H1 (cell line): ENCODE measurements at regions not wholly inside any gene's neighbourhood (a gene's known extent, or its start where the extent isn't known, plus 50 kb on each side); places are given as distances from the start of the nearest gene placed in this dataset.

Source experiments
- CTCF ChIA-PET: fragments of 300-600 bp; sonication (Branson Sonifier 250); formaldehyde crosslinking; loops from one replicate; lab custom pipeline; 2021; ENCODE audit not compliant: partially characterized antibody; lab: Charles Lee
- POLR2A ChIA-PET: fragments of 300-600 bp; sonication (Branson Sonifier 250); formaldehyde crosslinking; loops from one replicate; lab custom pipeline; 2021; ENCODE audit warnings: inconsistent platforms; ENCODE audit not compliant: partially characterized antibody; lab: Charles Lee
- DNase-seq, 2 experiments: peaks; one replicate each; pipeline versions ENCODE4 v3.0.0 to v3.0.0-alpha.2; 2010 to 2022; ENCODE audit warnings: low spot score in 2 of 2, low read depth in 1 of 2, mixed read lengths in 1 of 2
- FAIRE-seq: peaks from 2 replicates; lab custom pipeline; 2011; peaks lifted over from hg19 to GRCh38; lab: Jason Lieb, UNC
- H2AFZ ChIP-seq: 2 replicates; pipeline ENCODE4 v1.8.1; 2012; ENCODE audit warnings: low read length, inconsistent platforms
- H2AK5ac ChIP-seq: 2 replicates; pipeline ENCODE4 v1.6.1; 2013; ENCODE audit warnings: low read depth, low read length
- H2BK120ac ChIP-seq: replicated peaks from 2 replicates; pipeline ENCODE3; 2013; ENCODE audit warnings: low read depth, low read length, inconsistent platforms
- H2BK12ac ChIP-seq: 2 replicates; pipeline ENCODE4 v1.6.1; 2013; ENCODE audit warnings: low read depth, low read length
- H2BK15ac ChIP-seq: 2 replicates; pipeline ENCODE4 v1.6.1; 2013; ENCODE audit warnings: low read length
- H2BK20ac ChIP-seq: 2 replicates; pipeline ENCODE4 v1.6.1; 2013; ENCODE audit warnings: low read length
- H2BK5ac ChIP-seq: 2 replicates; pipeline ENCODE4 v1.6.1; 2013; ENCODE audit warnings: low read depth, low read length
- H3K14ac ChIP-seq: 2 replicates; pipeline ENCODE4 v1.6.1; 2013; ENCODE audit warnings: inconsistent platforms; ENCODE audit not compliant: insufficient read length
- H3K18ac ChIP-seq: 2 replicates; pipeline ENCODE4 v1.6.1; 2013; ENCODE audit warnings: low read length; ENCODE audit errors: extremely low read depth
- H3K23ac ChIP-seq: 2 replicates; pipeline ENCODE4 v1.6.1; 2013; ENCODE audit warnings: inconsistent platforms; ENCODE audit not compliant: insufficient read length
- H3K23me2 ChIP-seq: 2 replicates; pipeline ENCODE4 v1.6.1; 2013; ENCODE audit warnings: low read depth, low read length
- H3K27ac ChIP-seq: 2 replicates; pipeline ENCODE4 v1.6.1; 2011; ENCODE audit warnings: low read depth, low read length, inconsistent platforms
- H3K27me3 ChIP-seq, 4 experiments: replicated peaks in 1 of 4; 1 replicate in 1 of 4; 2 replicates in 3 of 4; pipeline versions ENCODE4 v1.6.1 to v1.8.1; 2011 to 2013; ENCODE audit warnings: low read length in 3 of 4, mild to moderate bottlenecking in 3 of 4, inconsistent platforms in 2 of 4, mixed read lengths in 2 of 4, moderate library complexity in 1 of 4; ENCODE audit not compliant: control insufficient read depth in 3 of 4, insufficient read depth in 3 of 4; ENCODE audit errors: extremely low read depth in 1 of 4
- H3K36me3 ChIP-seq, 4 experiments: 2 replicates each; pipeline versions ENCODE4 v1.6.1 to v1.8.1; 2011 to 2013; ENCODE audit warnings: mild to moderate bottlenecking in 4 of 4, low read length in 3 of 4, moderate library complexity in 2 of 4, control low read depth in 1 of 4, inconsistent platforms in 1 of 4; ENCODE audit not compliant: insufficient read depth in 4 of 4, control insufficient read depth in 2 of 4
- H3K4ac ChIP-seq: replicated peaks from 2 replicates; pipeline ENCODE3; 2013; ENCODE audit warnings: low read length, low read depth, mixed read lengths, inconsistent platforms; ENCODE audit not compliant: insufficient read length
- H3K4me1 ChIP-seq, 4 experiments: replicated peaks in 1 of 4; 1 replicate in 1 of 4; 2 replicates in 3 of 4; pipeline versions ENCODE4 v1.6.1 to v1.8.1; 2011 to 2013; ENCODE audit warnings: low read length in 3 of 4, inconsistent platforms in 2 of 4, mixed read lengths in 1 of 4; ENCODE audit not compliant: insufficient read depth in 4 of 4, control insufficient read depth in 3 of 4
- H3K4me2 ChIP-seq, 2 experiments: 2 replicates each; pipeline versions ENCODE4 v1.6.1 to v1.8.1; 2011 to 2013; ENCODE audit warnings: low read depth in 2 of 2, low read length in 2 of 2, control low read depth in 1 of 2, inconsistent platforms in 1 of 2, mild to moderate bottlenecking in 1 of 2; ENCODE audit not compliant: insufficient read depth in 1 of 2
- H3K4me3 ChIP-seq, 4 experiments: fragments of 200-600, 300-600 bp in 1 of 4; sonication (generic), shearing (Covaris generic), sonication (Bioruptor Twin) in 1 of 4; 2 replicates each; pipeline versions ENCODE4 v1.5.1 to v1.8.1; 2011 to 2016; ENCODE audit warnings: low read length in 4 of 4, low read depth in 3 of 4, control low read depth in 2 of 4, inconsistent platforms in 2 of 4, mild to moderate bottlenecking in 2 of 4, mixed read lengths in 1 of 4, moderate library complexity in 1 of 4; ENCODE audit not compliant: insufficient read depth in 2 of 4; ENCODE audit errors: extremely low read depth in 1 of 4
- H3K56ac ChIP-seq: replicated peaks from 2 replicates; pipeline ENCODE3; 2013; ENCODE audit warnings: low read depth, mild to moderate bottlenecking, mixed read lengths, low read length, inconsistent platforms; ENCODE audit not compliant: insufficient read length
- H3K79me1 ChIP-seq: 2 replicates; pipeline ENCODE4 v1.6.1; 2013; ENCODE audit warnings: low read depth, low read length, control low read depth
- H3K79me2 ChIP-seq, 2 experiments: 2 replicates each; pipeline versions ENCODE4 v1.6.1 to v1.8.1; 2012 to 2013; ENCODE audit warnings: low read length in 2 of 2, mild to moderate bottlenecking in 2 of 2, inconsistent platforms in 1 of 2; ENCODE audit not compliant: insufficient read depth in 2 of 2, control insufficient read depth in 1 of 2
- H3K9ac ChIP-seq, 4 experiments: replicated peaks in 1 of 4; 1 replicate in 1 of 4; 2 replicates in 3 of 4; pipeline versions ENCODE4 v1.6.1 to v1.8.1; 2011 to 2013; ENCODE audit warnings: low read depth in 3 of 4, low read length in 3 of 4, control low read depth in 2 of 4, mild to moderate bottlenecking in 2 of 4, moderate library complexity in 2 of 4, inconsistent platforms in 1 of 4; ENCODE audit errors: extremely low read depth in 1 of 4
- H3K9me3 ChIP-seq, 2 experiments: 2 replicates each; pipeline versions ENCODE4 v1.6.1 to v1.8.1; 2012 to 2013; ENCODE audit warnings: mild to moderate bottlenecking in 2 of 2, moderate library complexity in 2 of 2, control low read depth in 1 of 2, inconsistent platforms in 1 of 2, low read depth in 1 of 2, low read length in 1 of 2, mixed read lengths in 1 of 2; ENCODE audit not compliant: insufficient read depth in 2 of 2
- H4K20me1 ChIP-seq, 2 experiments: replicated peaks in 1 of 2; 2 replicates each; pipeline versions ENCODE3 to v1.8.1; 2011 to 2013; ENCODE audit warnings: inconsistent platforms in 2 of 2, low read length in 2 of 2, mild to moderate bottlenecking in 1 of 2; ENCODE audit not compliant: insufficient read depth in 2 of 2, control insufficient read depth in 1 of 2
- H4K5ac ChIP-seq: 2 replicates; pipeline ENCODE4 v1.6.1; 2013; ENCODE audit warnings: low read length, low read depth, mixed read lengths, inconsistent platforms; ENCODE audit not compliant: insufficient read length
- H4K8ac ChIP-seq: 2 replicates; pipeline ENCODE4 v1.8.0; 2013; ENCODE audit warnings: mild to moderate bottlenecking, moderate library complexity, low read length, inconsistent platforms; ENCODE audit not compliant: insufficient read depth; ENCODE audit errors: extremely low read depth
- H4K91ac ChIP-seq: replicated peaks from 2 replicates; pipeline ENCODE3; 2013; ENCODE audit warnings: low read length, mixed read lengths, inconsistent platforms; ENCODE audit not compliant: insufficient read length
- CHD1 ChIP-seq: IDR thresholded peaks from 2 replicates; pipeline ENCODE4 v1.6.1; 2012; ENCODE audit warnings: low read depth, low read length, improper control_type of control experiment
- EGR1 ChIP-seq: IDR thresholded peaks from 2 replicates; pipeline ENCODE4 v1.6.1; 2011; ENCODE audit warnings: low read depth, low read length, borderline replicate concordance
- EZH2 ChIP-seq: fragments of 200-600 bp; sonication (generic); IDR thresholded peaks from 2 replicates; pipeline ENCODE4 v1.7.1; 2012; ENCODE audit warnings: low read depth, mild to moderate bottlenecking, moderate library complexity, low read length, inconsistent platforms; ENCODE audit not compliant: severe bottlenecking
- MAX ChIP-seq: IDR thresholded peaks from 2 replicates; pipeline ENCODE4 v1.6.1; 2012; ENCODE audit warnings: inconsistent platforms
- POU5F1 ChIP-seq: IDR thresholded peaks from 2 replicates; pipeline ENCODE4 v1.6.1; 2011; ENCODE audit warnings: low read depth, mild to moderate bottlenecking, low read length, moderate library complexity
- TCF12 ChIP-seq: IDR thresholded peaks from 2 replicates; pipeline ENCODE4 v1.6.1; 2011; ENCODE audit warnings: low read depth, mild to moderate bottlenecking, low read length
- WGBS, 2 experiments: shearing (Covaris generic) in 1 of 2; methylation state at CpG; one replicate each; pipeline versions ENCODE4 v1.1.6 to v1.1.7; 2013 to 2015; ENCODE audit warnings: low lambda C conversion rate in 2 of 2, mixed read lengths in 2 of 2, inconsistent platforms in 1 of 2, low coverage in 1 of 2, missing lambda C conversion rate in 1 of 2; ENCODE audit not compliant: insufficient replicate concordance in 2 of 2, insufficient coverage in 1 of 2, insufficient read length in 1 of 2; ENCODE audit errors: extremely low coverage in 1 of 2, missing lambda C conversion rate in 1 of 2; 5-methylcytosine and 5-hydroxymethylcytosine counted together

- no peak overlapping the region for H4K5ac ChIP-seq
Measured at GRCh38 chr16:79856581-79856980, 256.0 kb upstream of the MAF start.

More at GRCh38 chr16:79856581-79856980, 256.0 kb upstream of the MAF start:
- H2AFZ ChIP-seq = no peak overlapping the region
- no peak overlapping the region for H3K23ac ChIP-seq
- H2BK120ac ChIP-seq = no peak overlapping the region
- no peak overlapping the region for H3K27ac ChIP-seq
- H3K79me2 ChIP-seq = no peaks in the 10 kb centered on the region
- H2BK20ac ChIP-seq = no peak overlapping the region
- H3K18ac ChIP-seq = no peak overlapping the region
- no peak overlapping the region for H2BK5ac ChIP-seq
- ChIA-PET POLR2A (no interaction called here), CTCF (no interaction called here)
- DNase-seq = no peak
- no peak overlapping the region for H2BK15ac ChIP-seq
- H3K9ac ChIP-seq = no peak overlapping the region
- H4K20me1 ChIP-seq = no peaks in the 10 kb centered on the region
- no peak overlapping the region for H3K4ac ChIP-seq
- 87% methylated on average over 12 of the region's 12 CpGs; no CpG with 5 or more reads in 1 of the 2 experiments for WGBS, 2 experiments
- no peaks in the 10 kb centered on the region for H3K79me1 ChIP-seq
- H3K9me3 ChIP-seq = peaks cover 0 to 4% of the 10 kb centered on the region in 2 experiments; a peak in 2 of 4 replicates
- TF ChIP-seq EGR1 (no peak), EZH2 (no peak), TCF12 (no peak), POU5F1 (no peak), MAX (no peak), CHD1 (no peak)
- no peaks in the 10 kb centered on the region for H3K4me1 ChIP-seq
- no peak overlapping the region for H3K4me3 ChIP-seq
- no peak overlapping the region for H3K4me2 ChIP-seq
- H3K36me3 ChIP-seq = no peaks in the 10 kb centered on the region
- no peak overlapping the region for H3K14ac ChIP-seq
- no peak overlapping the region for H2AK5ac ChIP-seq
- no peak overlapping the region for H3K56ac ChIP-seq
- no peaks in the 10 kb centered on the region for H3K27me3 ChIP-seq
- no peak overlapping the region for H4K91ac ChIP-seq
- FAIRE-seq = no peak
- no peak overlapping the region for H2BK12ac ChIP-seq
- H3K23me2 ChIP-seq = no peaks in the 10 kb centered on the region
- H4K8ac ChIP-seq = no peak overlapping the region
